Glomerular endothelial cell (primary cell): ENCODE measurements at regions not wholly inside any gene's neighbourhood (a gene's known extent, or its start where the extent isn't known, plus 50 kb on each side); places are given as distances from the start of the nearest gene placed in this dataset.
"Not testable (repeated sequence)": the region's sequence is repeated elsewhere in the genome, so short reads cannot be mapped to it uniquely, and the experiment has no call there.

Experiments used
- DNase-seq: peaks from one replicate; pipeline ENCODE4 v3.0.0-alpha.2; 2011; ENCODE audit warnings: low read depth, low spot score; ENCODE audit errors: extremely low read depth

DNA sequence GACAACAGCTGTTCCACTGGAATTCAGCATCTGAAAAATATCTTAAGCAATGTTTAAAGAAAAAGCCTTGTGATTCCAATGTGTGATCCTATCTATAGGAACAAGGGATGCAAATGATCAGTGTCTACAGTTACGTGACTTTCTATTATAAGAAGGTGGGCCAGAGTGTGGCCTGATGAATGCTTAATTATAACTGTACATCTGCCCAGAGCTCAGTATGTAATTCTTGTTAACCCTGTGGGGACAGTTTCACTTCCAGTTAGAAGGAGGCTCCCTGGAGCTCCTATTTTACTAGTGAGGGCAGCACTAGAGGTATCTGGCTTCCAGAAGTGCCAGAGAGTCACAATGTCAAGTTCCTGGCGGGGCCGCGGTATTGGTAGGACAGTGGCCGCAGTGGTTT lies 288.5 kb downstream of the USP46 start:
- no peak for DNase-seq

DNA sequence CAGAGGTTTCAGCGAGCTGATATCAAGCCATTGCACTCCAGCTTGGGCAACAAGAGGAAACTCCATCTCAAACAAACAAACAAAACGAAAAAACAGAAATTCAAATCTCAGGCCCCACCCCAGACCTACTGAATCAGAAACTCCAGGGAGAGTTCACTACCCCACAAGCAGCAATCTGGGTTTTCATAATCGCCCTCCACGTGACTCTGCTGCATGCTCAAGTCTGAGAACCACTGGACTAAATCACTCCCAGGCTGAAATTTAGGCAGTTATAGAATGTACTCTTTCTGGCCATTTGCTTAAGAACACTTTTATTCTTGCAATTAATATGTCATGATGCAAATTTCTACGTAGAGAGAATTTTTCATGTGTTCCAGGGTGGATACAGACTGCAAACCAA lies 287.3 kb downstream of the USP46 start:
- no peak for DNase-seq

DNA sequence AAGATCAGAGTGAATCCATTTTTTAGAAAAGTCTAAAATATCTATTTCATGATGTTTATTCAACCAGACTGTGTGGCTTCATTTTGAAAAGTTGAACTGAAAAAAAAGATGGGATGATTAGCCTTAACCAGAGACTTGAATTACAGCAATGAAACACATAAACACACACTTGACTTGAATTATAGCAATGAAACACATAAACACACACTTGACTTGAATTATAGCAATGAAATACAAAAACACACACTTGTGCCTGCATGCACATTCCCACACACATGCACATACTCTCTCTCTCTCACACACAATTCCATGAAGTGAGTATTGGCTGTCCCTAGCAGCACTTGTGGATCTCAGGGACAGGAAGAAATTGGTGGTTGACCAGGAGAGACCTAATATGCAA lies 286.8 kb downstream of the USP46 start:
- DNase-seq, result no peak

DNA sequence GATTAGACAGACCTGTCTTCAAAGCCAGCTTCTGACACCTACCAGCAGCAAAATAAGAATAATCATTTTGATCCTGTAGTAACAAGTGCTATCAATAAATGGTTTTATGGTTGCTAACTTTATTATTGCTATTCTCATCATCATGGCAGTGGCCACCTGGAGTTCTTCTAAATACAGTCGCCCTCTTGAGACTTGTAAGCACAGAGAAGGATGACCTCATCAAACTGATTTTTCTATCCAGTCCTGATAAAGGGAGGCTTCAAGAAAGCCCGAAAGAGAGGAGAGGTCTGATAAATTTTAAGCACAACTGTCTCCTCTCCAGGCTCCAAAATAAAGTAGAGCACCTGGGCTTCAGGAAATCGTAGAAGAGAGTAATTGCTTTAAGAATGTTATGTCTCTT lies 286.4 kb downstream of the USP46 start:
- DNase-seq, result no peak

DNA sequence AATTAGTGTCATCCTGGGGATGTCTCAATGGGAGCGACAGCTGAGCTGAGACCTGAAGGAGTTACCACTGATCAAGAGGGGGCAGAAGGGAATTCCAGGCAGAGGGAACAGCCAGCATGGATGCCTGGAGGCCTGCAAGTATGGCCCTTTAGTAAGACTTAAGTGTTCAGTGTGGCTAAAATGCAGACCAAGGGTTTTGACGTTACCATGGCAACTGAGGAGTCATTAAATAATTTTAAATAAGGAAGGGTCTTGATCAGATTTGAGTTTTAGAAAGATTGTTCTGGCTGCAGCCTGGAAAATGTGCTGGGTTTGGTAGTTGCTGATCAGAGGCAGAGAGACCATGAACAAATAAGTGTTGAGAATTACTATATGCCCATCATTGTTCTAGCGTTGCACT lies 285.5 kb downstream of the USP46 start:
- DNase-seq, result no peak

DNA sequence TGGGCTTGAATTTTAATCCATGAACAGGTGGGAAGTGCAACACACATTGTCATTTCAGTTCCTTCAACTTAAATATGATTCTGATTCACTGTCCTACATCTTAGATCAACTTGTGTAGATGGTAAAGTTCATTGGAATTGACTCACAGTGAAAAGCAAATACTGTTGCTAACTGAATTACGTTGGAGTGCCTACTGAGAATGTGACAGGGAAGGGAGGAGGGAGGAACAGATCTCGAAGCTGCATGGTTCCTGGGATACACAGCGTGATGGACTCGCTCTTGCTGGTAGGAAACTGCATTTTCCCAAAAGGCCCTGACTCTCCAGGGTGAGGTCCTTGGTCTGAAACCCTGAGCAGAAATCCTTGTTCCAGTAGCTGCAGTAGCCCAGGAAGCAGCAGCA lies 284.2 kb downstream of the USP46 start:
- DNase-seq, result no peak

DNA sequence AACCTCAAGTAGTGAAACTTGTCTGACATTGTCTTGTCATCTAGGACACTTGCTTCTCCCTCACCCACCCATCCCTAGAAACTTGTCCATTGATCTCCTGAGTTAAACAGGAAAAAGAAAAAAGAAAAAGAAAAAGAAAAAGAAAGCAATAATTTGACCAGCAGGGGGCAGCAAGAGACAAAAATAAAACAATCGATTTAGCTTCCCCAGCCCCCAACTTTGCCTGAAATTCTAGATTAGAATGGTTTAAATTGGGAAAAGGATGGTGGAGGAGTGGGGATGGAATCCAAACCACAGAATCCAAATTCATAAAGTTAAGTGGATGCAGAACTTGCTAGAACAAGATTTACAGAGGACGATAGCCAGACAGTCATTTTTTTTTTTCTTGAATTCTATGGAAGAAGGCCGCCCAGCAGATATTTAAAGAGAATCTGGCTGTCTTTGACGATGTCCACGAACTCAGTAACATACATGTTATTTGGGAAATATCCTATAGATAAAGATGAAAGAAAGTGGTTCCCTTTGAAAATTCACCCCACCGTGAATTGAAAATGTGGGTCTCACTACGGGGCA lies 282.9 kb downstream of the USP46 start:
- DNase-seq, result peak; percentile 37

DNA sequence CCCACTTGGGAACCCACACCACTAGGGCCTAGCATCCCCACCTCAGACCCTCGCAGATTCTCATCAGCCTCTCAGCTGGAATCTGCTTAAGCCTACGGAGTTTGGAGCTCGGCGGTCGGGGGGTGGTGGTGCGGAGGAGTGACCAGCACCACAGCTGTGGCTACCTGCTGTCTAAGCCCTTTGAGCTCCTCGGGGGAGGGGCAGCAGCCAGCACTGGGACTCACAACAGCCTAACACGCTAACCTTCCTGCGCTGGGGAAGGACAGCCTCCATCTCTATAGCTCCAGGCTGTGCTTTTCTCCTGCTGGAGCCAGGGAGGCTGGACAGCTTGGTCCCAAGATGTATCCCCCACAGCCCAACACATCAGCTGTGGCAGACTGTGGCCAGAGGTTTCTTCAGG lies 281.5 kb downstream of the USP46 start:
- no peak for DNase-seq

DNA sequence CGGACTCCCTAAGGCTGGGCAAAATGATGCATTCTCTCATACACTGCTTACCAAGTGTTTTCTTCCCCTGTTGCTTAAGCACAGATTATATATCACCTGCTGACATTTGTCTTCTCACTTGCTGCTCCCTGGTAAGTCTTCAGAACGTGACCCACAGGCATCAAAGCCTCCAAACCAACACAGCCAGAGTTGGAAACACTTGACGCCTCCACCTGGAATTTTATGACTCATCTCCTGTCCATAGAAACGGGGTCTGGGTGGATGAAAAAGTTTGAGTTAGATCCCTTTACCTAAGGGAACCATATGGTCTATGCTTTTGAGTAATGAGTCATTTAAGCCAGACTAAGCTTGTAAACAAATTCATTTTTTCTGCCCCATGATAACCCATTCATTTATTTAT lies 251.6 kb downstream of the USP46 start:
- DNase-seq, result no peak

DNA sequence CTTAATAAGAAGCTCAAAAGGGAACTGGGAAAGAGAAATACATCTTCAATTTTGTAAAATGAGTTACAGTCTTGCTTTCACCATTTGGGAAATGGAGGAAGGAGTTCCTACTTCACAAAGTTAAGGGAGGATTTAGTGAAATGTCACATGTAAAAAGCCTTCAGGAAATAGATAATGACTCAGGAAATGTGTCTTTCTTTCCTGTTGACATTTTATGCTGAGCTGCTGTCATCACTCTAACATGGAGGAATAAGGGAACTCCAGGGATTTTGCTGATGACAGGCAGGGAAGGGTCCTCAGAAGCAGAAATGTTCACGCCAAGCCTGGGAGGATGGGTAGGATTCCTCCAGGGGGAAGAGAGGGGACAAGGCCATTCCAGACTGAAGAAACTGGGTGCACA lies 251.1 kb downstream of the USP46 start:
- DNase-seq, result no peak

DNA sequence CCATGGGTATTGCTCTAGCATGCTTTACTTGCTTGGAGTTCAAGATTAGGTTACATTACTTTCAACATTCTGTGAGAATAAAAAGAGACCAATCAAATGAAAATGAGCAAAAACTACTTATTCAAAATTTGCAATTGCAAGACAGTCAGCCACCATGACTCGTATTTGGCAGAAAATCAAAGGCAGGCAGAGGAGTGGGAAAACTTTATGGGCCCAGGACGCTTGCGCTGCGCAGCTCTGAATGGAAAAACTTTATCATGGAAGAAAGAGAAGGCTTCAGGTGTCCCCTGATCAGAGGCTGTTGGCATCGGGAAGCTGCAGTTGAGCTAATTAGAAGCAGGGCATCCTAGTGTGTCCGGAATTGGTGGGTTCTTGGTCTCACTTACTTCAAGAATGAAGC lies 250.6 kb downstream of the USP46 start:
- no peak for DNase-seq

DNA sequence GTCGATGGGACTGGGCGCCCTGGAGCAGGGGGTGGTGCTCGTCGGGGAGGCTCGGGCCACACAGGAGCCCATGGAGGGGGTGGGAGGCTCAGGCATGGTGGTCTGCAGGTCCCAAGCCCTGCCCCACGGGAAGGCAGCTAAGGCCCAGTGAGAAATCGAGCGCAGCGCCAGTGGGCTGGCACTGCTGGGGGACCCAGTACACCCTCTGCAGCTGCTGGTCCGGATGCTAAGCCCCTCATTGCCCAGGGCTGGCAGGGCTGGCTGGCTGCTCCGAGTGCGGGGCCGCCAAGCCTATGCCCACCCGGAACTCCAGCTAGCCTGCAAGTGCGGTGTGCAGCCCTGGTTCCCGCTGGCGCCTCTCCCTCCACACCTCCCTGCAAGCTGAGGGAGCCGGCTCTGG lies 249.3 kb downstream of the USP46 start:
- DNase-seq, result not testable (repeated sequence)

DNA sequence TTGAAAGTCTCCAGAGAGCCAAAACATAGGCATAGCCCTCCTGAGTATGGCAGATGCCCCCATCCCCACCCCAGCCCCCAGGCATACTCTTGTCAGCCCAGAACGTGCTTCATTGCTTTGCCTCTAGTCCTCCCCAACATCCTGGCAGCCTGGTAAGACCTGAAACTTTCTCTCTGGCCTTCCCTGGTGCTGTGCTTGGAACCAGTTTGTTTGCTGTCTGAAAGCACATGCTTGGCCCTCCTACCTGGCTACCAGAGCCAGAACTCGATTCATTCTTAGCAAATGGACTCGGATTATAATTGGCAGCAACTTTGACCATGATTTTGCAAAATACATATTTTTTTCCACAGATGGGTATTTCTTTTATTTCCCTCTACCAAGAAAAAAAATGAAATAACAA lies 248.1 kb downstream of the USP46 start:
- no peak for DNase-seq

DNA sequence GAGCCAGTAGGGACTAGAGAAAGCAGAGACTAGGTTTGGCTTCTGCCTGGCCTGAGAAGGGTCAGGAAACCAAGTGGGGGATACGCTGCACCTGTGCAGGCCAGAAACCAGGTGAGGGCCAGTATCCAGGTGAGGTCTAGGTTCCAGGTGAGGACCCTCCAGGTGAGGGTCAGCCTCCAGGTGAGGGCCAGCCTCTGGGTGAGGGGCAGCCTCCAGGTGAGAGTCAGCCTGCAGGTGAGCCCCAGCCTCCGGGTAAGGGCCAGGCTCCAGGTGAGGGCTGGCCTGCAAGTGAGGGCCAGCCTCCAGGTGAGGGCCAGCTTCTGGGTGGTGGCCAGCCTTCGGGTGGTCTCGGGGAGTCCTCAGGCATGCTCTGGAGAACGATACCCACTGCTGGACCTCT lies 238.8 kb downstream of the USP46 start:
- no peak for DNase-seq

DNA sequence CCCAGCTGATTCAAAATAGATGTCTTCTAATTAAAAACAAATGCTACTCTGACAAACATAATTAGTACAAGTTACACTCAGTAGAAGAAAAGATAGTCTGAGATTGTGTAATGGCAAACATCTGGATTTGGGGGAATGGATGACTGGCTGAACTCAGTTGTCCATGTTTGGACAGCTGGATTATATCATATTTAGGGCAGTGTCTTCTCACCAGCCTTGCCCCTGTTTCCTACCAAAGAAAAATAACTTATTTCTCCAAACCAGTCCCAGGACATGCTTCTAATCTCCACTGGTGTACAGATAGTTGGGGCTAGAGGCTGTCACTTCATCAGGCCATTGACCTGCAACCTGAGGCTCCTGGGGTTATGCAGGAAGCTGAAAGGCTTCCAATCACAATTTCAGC lies 237.3 kb downstream of the USP46 start:
- no peak for DNase-seq

DNA sequence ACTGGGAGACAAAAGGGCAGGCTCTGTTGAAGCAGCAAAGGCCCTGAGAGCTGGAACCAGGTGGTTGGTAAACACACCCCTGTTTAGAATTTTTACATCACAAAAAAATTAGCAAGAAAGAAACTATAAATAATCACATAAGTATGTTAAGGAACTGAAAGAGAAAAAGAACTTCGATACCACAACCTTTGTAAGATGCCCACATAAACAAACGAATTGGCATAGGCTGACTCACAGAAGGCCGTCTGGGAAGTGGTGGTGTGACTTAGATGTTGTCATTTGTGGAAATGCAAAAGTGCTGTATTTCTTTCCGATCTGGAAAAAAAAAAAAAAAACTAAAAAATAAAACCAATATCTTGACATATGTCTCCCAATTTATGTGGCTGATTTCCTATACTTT lies 235.1 kb downstream of the USP46 start:
- DNase-seq, result no peak

DNA sequence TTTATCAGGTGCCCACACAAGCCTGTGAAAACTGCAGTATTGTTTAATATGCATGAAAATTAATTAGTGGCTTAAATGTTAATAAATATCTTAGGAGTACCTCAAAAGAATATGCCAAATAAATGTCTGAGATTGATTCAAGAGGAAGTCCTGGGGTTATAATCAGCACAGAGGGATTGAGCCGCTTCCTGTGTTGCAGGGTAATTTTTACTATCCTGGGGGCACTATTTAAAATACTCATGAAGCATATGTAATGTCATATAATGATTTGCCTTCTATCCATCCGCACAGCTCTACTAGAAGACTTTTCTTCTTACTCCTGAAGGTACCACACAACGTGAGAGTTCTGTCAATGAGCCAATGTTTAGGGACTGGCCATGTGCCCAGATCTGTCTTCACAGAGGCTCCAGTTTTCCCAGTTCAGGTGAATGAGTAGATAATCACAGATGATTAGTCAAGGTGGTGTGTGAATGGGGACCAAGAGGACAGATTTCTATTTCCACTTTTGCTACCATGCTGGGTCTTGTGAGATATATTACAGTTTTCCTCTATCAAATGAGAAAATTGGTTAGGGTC lies 233.3 kb downstream of the USP46 start:
- DNase-seq, result no peak

DNA sequence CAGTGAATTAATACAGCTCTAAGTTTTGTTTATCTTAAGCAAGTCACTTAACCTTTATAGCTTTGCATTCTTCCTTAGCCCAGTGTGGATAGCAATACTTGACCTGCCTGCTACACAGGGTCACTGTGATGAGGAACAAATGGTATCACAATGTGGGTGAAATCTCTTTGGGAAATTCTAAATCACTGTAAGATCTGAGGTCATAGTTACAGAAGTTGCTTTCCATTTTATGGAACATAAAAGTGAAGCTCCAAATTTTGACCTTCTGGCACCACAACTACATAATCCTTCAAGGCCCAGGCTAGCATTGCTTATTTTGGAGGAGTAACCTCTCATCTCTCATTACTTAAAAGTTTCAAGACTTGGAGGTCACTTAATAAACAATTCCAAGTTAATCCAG lies 227.7 kb downstream of the USP46 start:
- no peak for DNase-seq

DNA sequence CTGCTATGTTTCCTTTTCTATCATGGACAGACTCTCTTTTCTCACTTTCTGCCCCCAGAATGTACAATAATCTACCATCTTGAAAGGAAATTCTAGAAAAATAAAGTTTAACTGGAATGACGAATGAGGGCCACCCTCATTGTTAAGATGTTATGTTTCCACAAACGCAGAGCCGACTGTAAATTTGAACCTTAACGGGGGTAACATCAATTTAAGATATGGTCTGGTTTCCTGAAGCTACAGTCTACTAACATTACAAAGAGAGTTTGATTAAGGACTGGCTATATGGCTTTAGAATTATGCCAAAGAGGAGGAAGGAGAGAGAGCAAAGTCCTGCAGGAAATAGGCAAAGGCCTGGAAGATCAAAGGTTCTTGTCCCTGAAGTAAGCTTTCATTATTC lies 227.2 kb downstream of the USP46 start:
- no peak for DNase-seq

DNA sequence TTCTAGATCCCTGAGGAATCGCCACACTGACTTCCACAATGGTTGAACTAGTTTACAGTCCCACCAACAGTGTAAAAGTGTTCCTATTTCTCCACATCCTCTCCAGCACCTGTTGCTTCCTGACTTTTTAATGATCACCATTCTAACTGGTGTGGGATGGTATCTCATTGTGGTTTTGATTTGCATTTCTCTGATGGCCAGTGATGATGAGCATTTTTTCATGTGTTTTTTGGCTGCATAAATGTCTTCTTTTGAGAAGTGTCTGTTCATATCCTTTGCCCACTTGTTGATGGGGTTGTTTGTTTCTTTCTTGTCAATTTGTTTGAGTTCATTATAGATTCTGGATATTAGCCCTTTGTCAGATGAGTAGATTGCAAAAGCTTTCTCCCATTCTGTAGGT lies 216.6 kb downstream of the USP46 start:
- DNase-seq, result not testable (repeated sequence)

DNA sequence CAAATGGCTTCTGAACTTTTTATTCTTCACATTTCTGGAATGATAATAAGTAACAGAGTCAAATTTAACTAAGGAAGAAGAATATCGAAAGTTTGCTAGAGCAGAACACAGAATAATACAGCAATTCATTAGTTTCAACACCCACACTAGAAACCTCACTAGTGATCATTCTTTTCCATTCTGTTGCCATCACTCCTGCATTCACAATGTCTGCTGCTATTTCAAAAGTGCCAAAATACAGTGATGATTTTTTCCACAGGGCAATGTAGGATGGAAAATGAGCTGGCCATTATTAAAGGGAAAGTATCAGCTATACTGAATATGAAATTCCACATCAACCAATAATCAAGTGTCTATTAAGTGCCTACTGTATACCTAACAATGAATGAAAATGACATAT lies 186.7 kb downstream of the USP46 start:
- no peak for DNase-seq

DNA sequence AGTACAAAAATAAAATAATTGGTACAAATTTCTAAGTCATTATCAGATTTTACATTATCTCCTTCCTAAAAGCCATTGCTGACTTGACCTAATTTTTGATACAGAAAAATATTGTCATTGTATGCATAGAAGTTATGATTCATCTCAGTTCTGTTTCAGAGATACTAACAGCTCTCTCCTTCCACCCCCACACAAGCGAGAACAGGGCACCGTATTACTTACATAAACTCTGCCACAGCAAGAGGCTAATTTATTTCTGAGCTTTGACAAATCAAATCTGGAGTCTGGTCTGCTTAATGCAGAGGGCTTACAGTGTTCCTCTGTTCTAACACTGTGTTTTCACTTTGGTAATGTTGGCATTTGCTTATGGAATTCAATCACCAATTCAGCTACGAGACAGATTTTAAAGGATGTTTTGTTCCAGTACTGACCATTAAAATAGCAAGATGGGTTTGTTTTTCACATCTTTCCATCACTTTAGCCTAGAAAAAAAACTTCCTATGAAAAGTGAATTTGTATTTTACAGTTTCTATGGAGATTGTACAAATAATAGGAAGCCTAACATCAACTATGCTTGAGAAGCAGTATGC lies 181.8 kb downstream of the USP46 start:
- DNase-seq, result no peak
